GM23338 (cell line): ENCODE measurements at regions not wholly inside any gene's neighbourhood (a gene's known extent, or its start where the extent isn't known, plus 50 kb on each side); places are given as distances from the start of the nearest gene placed in this dataset.

Experiments
- STAT1 ChIP-seq: IDR thresholded peaks from one replicate; pipeline ENCODE4 v1.6.1; 2016; ENCODE audit warnings: antibody characterized with exemption; ENCODE audit not compliant: unreplicated experiment
- TF ChIP-seq, protein P1 (sequence below), 2 experiments: fragments of 200-600 bp in 1 of 2; sonication (generic) in 1 of 2; conservative IDR thresholded peaks; 2 replicates each; pipeline versions ENCODE4 v1.5.1 to v1.6.1; 2016 to 2017; ENCODE audit warnings: antibody characterized with exemption in 2 of 2, low read depth in 2 of 2, mild to moderate bottlenecking in 2 of 2, moderate library complexity in 1 of 2

- TF ChIP-seq, protein P1, sequence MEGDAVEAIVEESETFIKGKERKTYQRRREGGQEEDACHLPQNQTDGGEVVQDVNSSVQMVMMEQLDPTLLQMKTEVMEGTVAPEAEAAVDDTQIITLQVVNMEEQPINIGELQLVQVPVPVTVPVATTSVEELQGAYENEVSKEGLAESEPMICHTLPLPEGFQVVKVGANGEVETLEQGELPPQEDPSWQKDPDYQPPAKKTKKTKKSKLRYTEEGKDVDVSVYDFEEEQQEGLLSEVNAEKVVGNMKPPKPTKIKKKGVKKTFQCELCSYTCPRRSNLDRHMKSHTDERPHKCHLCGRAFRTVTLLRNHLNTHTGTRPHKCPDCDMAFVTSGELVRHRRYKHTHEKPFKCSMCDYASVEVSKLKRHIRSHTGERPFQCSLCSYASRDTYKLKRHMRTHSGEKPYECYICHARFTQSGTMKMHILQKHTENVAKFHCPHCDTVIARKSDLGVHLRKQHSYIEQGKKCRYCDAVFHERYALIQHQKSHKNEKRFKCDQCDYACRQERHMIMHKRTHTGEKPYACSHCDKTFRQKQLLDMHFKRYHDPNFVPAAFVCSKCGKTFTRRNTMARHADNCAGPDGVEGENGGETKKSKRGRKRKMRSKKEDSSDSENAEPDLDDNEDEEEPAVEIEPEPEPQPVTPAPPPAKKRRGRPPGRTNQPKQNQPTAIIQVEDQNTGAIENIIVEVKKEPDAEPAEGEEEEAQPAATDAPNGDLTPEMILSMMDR (conservative IDR thresholded peaks at IDR 0.05; ENCODE audit: low read depth in 2 of 2) = no peak
- TF ChIP-seq STAT1 = no peak
Measured at GRCh38 chr12:86730233-86730632, 474.0 kb upstream of the MGAT4C start.
